ENCODE measurements at regions not wholly inside any gene's neighbourhood (a gene's known extent, or its start where the extent isn't known, plus 50 kb on each side); places are given as distances from the start of the nearest gene placed in this dataset.
A peak's percentile ranks its signal among the peaks of the same experiment; 100 is the strongest.

DNA sequence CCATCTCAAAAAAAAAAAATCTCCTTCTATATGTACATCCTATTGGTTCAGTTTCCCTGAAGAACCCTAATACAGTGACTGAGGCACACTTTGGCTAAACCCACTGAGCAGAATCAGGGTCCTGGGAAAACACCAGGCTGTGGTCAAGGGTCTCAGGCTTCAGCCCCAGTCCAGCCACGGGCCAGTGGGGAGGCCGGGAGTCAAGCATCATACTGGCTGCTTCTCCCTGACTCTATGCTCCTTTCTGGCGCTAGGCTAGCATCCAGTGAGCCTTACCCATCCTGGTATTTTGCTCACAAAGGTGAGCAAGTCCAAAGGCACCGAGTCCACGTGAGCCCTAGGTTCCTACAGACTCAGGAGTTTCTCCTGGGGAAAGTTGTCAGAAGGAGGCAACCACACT lies 752.5 kb downstream of the BRD1 start:
- DNase-seq = no peak

DNA sequence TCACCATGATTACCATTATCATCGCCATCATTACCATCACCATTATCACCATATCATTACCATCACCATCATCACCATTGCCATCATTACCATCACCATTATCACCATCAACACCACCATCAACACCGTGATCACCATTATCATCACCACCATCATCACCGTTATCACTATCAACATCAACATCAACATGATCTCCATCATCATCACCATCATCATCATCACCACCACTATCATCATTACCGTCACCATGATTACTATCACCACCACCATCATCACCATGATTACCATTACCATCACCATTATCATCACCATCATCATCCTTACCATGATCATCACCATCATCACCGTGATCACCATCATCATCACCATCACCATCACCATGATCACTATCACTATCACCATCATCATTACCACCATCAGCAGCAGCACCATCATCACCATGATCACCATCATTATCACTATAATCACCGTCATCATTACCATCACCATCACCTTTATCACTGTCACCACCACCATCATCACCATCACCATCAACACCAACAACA lies 753.7 kb downstream of the BRD1 start:
- no peak for DNase-seq

DNA sequence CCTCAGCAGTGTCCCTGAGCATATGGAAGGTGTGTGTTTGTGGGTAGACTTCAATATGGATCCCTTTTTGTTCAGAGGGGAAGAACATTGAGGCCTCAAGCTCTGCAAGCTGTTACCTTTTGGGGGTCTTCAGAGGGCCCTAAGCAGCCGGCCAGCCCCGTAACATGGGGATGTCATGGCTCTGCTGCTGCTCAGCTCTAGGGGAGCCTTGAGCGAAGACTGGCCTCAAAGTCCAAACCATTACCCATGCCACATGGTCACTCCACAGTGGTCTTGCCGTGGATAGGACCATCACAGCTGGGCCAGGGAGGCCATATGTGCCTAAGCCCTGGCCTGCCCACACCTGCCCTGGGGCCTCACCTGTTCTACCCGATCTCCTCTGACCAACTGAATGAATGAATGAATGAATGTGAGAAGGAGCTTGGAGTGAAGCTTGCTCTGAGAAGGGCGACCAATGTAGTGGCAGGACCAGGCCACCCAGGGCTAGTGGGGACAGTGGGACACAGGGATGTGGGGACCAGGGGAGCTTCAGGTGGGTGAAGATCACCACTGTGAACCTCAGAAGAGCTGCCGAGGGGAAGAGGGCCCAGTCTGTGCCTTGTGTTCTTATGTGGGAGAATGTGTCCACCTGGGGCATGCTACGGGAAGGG lies 754.6 kb downstream of the BRD1 start:
- no peak for DNase-seq

DNA sequence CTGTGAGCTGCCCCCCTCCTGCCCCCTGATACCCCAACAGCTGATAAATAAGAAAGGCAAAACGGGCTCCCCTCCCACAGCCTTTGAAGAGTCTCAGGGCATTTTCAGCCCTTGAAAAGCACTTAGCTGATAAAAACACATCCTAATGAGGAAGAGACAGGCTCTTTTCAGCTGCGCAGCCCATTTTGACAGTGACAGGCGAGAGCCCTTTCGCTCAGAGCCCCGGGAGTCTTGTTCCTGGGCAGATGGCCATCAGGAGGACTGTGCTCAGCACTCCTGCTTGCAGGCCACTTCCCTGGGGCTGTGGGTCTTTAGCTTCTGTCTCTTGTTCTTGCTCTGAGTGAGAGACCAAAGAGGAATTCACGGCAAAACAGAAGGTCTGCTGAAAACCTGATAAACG lies 757.2 kb downstream of the BRD1 start:
- no peak for DNase-seq

DNA sequence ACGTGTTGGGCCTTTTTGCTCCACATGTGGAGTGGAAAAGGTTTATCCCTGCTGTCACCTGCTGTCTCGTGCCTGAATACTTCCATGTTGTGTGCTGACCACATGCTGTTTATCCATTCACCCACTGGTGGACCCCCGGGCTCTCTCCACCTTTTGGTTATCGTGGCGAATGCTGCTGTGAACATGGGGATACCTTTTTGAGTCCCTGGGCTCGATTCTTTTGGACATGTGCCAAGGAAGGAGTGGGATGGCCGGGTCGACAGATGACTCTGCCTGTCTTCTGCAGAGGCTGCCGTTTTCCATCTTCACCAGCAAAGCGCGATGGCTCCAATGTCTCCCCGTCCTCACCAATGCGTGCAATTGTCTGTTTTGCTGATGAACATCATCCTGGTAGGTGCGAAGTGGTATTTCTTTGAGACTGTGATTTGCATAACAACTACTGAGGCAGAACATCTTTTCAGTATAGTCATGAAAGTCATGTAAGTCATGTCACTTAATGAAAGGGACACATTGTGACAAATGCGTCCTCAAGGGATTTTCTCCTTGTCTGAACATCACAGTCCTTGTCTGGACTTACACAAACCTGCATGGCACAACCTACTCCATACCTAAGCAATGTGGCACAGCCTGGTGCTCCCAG lies 758.7 kb downstream of the BRD1 start:
- no peak for DNase-seq

DNA sequence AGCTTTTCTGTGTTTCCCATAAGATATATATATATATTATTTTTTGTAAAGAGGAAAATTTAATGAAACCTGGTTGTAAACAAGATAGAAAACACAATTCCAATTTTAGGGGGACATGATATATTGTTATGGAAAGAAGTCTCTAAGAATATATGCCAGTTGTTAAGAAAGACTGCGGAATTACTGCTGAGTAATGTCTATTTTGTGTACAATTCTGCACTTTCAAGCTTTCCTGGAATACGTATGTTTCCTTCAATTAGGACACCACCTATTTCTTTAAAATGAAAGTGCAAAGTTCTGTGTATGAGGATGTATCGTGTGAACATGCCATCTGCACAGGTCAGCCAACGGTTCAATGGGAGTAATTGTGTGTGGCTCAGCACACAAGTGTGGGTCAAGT lies 760.2 kb downstream of the BRD1 start:
- DNase-seq = no peak

DNA sequence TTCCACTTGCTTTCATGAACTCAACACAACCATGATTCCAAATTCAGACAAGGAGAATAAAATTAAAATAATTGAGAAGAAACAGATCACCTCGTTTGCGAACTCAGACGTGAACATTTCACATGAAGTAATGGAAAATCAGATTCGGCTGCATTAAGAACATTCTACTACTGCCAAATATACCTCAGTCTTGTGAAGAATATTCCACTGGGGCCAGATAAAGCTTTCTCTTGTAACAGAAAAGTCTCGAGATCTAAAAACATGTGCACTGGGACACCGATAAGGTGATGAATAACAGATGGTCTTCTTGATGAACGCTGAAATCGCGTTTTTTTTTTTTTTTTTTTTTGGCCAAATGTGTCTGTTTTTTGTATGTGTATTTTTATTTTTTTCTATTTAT lies 761.1 kb downstream of the BRD1 start:
- no peak for DNase-seq

DNA sequence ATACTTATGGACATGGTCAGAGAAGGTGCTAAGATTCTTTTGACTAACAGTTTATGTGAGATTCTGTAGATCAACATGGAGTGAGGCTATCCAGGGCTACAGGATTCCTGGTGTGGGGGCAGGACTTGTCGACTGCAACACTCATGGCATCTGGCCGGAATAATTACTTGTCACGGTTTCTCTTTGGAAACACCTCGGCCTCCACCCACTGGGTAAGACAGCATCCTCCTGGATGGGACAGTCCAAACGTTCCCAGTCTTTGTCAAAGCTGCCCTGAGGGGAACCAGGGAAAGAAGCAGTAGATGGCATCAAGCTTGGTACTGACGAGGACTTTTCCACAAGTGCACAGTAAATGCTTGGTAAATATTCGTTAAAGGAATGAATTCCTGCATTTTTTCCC lies 762.8 kb downstream of the BRD1 start:
- no peak for DNase-seq

DNA sequence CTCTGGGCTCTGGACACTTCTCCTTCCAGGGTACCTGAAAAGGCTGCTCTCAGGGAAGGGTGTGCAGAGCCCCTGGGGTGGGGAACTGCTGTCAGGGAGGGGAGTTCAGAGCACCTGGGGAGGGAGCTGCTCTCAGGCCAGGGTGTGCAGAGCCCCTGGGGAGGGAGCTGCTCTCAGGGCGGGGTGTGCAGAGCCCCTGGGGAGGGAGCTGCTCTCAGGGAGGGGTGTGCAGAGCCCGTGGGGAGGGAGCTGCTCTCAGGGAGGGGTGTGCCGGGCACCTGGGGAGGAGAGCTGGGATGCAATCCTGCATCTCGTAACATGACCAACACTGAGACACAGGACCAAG lies 764.2 kb downstream of the BRD1 start:
- no peak for DNase-seq

DNA sequence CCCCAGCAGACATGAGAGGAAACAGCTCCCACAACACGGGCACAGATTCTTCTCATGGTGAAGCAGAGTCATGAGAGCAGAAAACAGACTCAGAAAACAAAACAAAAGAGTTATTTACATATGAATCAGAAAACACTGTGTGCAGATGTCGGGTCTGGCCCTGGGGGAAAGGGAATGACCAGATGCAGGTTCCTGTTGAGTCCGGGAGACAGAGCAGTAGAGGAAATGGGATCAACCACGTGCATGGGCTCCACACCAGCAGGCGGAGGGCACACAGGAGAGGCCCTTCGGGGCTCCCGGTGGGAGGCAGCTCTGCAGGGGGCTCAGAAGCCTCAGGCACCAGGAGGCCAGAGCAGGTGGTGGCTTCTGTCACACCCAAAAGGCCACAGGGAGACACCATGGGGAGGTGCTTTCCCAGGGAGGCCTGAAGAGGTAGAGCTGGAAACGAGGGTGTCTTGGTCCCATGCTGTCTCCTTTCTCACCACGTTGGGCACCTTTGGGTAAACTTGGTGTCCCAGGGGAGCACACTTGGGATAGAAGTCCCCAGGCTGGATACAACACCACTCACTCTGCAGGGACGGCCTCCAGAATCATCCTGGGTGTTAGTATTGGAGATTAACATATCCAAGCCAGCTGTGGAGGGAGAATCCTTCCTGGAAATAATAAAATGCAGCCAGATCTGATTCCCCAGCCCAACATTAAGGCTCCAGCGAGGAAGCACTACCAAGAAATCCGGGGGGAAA lies 764.7 kb downstream of the BRD1 start:
- no peak for DNase-seq

DNA sequence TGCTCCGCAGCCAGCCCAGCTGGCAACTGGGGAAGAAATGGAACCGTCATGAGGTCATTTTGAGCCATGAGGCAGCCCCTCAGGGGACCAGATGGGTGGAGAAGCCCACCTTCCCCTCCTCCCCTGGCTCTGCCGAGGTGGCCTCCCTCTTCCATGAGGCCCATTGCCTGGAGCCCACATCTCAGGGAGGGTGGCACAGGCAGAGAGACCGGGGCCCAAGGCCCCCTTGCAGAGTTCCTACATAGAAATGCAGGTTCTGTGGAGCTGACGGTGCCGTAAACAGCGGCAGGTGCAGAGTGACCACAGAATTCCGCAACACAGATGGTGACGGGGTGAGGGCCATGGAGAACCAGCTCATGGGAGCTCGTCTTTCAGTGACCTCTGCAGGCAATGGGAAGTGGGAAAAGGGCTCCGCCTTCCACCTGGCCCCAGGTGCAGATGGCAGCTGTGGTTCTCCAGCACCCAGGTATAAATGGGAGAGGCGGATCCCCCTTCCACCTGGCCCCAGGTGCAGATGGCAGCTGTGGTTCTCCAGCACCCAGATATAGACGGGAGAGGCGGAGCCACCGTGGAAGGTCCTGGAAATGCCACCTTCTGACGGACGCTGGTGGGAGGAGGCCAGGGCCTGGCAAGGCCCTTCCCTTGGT lies 765.4 kb downstream of the BRD1 start:
- DNase-seq = no peak

DNA sequence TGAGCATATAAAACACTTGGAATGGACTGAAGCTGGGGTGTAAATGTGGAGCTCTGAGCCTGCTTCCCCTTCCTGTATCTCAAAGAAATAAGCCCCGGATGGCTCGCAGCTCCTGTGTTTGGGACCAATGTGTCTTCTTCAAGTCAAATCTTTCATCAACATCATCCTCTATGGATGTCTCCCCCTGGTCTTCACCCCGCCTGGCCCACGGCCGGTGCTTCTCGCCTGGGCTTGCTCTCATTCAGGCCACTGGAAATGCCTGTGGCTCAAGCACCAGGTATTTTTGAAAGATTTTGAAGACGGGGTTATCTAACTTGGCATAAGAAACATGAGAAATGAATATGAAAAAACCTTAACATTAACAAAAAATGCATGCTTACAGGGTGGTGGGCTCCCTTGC lies 769.8 kb downstream of the BRD1 start:
- DNase-seq = no peak

DNA sequence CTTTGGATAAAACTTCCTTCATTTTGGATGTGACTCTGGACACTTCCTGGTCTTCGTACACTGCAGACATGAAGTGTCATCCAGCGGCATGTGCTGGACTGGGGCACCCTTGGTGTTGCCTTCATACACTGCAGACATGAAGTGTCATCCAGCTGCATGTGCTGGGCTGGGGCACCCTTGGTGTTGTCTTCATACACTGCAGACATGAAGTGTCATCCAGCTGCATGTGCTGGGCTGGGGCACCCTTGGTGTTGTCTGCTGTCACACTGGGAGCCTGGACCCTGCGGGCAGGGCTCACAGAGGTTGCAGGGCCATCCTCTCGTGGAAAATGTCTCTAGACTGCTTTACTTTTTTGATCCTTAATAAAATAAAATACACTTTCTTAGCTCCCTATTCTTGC lies 771.4 kb downstream of the BRD1 start:
- DNase-seq = no peak

DNA sequence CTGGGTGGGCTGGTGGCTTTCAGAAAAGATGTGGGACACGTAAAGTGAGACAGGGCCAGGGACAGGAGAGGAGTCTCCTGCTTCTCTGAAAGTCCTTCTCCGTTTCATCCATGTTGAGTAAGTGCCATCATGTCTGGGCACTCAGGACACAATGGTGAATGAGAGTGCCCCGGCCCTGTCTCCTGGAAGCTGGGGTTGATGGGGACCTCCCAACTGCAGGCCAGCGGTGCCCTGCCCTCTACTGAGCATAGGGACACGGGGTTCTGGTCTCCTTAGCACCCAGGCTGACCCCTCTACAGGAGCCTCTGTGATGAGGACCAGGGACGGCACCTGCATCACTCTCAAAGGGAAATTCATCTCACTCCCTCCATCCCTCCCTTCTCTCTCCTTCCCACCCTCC lies 772.3 kb downstream of the BRD1 start:
- no peak for DNase-seq

DNA sequence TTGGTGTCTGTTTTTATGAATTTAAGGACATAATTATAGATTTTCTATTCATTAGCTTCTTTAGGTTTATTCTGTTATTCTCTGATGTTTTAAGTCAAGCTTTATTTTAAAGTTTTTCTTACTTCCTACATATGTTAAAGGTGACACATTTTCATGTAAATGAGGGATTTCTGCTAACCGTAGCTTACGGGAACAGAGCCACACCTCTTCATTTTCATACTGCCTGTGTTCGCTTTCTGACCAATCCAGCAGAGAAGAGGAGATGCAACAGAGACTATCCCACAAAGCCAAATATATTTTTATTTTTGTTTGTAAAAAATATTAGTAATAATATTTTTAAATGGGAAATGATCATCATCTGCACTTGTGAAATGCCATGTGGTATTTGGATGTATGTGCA lies 774.1 kb downstream of the BRD1 start:
- no peak for DNase-seq

DNA sequence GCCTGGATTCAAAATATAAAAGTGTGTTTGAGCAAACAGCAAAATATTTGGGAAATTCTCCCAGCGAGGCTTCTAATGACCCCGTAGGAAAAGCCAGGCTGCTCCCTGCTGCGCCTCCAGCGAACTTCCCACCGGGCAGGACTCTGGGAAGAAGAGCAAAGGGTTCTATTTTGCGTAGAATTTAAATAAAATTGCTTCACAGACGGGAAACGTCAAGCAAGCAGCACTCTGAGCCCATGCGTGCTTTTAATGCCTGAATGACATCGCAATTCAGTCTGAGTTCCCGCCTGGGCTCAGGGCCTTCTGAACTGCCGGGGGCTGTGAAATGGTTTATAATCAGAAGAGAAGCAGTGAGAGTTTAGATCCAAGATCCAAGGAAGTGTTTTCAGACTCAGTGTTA lies 775.1 kb downstream of the BRD1 start:
- no peak for DNase-seq

DNA sequence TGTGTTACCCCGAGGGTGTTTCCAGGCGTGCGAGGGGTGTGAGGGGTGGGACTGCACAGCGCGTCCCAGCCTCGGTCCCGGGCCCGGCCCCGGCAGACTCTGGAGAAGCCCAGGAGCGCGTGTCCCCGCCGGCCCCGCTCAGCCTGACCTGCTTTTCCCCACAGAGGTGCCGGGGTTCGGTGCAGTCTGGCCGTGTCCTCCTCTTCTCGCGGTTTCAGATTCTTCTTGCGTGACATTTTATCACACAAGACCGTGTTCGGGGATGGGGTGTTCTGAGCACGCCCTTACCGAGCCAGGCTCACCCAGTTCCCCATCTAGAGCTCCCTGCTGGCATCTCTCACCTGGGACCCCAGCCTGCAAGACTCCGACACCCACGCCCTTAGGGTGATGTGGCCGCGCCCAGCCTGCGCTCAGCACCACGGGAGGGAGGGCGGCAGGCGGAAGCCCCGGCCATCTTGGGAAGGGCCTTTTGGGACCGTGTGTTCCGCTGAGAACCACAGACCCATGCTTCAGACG lies 775.6 kb downstream of the BRD1 start:
- DNase-seq = no peak

DNA sequence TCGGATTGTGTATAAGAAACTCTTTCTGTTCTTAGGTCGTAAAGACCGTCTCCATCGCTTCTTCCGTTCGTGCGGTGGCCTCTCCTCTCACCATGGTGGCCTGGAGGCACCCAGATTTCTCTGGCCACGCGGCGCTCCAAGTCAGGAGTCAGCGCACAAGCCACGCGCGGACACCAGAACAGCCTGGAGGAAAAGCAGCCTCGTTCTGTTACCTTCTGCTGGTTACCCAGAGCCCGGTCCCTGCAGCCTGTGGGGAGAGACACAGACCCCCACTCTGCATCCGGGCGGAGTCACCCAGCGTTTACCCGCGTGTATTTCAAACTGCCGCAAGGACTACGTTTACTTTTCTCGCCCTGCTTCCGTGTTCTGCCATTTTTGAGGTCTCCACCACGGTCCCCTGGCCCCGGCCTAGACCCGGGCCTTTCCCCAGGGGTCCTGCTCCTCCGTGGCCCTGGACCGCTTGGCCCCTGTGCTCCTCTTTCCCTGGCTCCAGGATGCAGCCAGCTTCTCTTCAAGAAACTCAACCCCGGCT lies 776.1 kb downstream of the BRD1 start:
- DNase-seq = no peak

DNA sequence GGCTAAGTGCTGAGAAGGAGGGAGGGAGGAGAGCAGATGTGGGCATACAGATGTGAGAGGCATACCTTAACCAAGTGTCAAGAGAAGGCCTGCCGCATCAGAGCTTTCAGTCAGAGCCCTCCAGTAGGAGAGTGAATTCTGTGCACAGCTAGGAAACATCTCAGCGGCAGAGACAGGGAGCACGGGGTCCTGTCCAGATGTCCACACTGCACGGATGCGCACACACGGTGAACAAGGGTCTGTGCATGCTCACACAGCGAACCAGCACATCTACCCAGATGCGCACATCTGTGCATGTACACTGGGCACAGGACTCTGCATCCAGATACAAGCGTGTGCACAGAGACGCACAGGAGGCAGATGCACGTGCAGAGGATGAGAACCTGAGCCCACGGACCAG lies 778.0 kb downstream of the BRD1 start:
- no peak for DNase-seq

DNA sequence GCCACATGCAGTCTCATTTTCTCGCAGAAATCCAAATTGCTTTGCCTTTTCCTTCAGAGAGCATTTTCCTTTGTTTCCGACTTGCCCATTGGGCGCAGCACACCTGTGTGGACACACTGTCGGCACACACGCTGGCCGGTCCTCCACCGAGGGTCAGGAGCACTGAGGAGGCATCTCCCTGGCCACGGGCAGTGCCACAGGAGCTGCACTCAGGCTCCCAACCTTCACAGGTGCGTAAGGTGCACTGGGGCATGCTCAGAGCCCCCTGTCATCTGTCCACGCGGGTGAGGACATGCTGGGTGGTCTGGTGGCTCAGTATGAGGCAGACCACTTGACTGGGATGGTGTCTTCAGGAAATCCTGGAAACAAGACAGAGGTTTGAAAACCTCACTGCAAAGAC lies 779.1 kb downstream of the BRD1 start:
- no peak for DNase-seq

DNA sequence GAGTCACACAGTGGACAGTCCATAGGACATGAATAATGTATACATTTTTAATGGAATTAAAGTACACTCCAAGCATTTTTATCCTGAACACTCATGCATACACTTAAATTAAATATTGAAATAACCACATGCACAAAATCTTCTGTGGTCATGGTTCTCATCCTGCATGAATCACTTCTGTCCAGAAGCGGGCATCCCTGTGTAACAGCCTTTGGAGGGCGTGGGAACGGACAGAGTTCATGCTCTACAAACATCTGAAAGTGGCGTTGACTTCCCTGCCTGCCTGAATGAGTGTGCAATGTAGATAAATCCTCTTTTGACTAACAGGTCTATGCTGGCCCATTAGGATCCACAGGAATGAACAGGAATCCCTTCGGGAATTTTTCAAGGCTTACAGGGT lies 780.2 kb downstream of the BRD1 start:
- DNase-seq = no peak

DNA sequence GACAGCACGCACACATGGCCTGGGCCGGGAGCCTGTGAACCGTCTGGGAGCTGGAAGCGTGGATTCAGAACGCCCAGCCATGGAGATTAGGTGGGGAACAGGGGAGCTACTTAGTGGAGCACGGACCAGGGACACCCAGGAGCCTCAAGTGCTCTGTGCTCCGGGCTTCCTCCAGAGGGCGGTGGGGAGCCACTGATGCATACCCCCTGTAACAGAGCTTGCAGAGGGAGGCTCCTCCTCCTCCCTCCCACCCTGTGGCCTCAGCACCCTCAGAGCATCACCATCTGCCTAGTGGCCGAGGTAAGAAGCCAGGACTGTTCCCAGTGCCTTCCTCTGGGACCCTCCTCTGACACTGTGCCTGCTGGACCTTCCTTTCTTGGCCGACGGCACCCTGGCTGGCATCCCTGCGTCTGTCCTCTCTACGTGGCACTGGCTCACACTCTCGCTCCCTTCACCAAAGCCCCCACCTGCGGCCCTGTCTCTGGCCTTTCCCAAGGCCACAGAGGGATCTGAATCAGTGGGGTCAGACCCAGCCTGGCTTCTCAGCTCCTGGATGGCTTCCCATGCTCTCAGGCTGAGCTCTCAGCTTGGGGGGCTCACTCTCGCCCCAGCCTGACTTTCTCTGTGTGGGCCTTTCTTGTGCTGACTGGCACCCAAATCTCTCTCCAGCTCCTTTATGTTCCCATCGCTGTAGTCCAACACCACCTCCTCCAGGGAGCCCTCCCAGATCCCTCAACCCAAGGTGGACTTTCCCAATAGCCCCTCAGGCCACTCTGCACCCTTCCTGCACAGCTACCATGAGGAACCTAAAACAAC lies 780.9 kb downstream of the BRD1 start:
- peak; percentile 13 for DNase-seq

All from inflammatory macrophage treated with lipopolysaccharide for 4 hours (primary cell).